HG03565 (cell line): ENCODE measurements at regions not wholly inside any gene's neighbourhood (a gene's known extent, or its start where the extent isn't known, plus 50 kb on each side); places are given as distances from the start of the nearest gene placed in this dataset.
"Not testable (repeated sequence)": the region's sequence is repeated elsewhere in the genome, so short reads cannot be mapped to it uniquely, and the experiment has no call there.

Experiments used
- ATAC-seq: cut with Tn5 transposase; IDR thresholded peaks from one replicate; pipeline ENCODE4 v1.9.1; 2021; ENCODE audit warnings: mild to moderate bottlenecking, moderate library complexity; ENCODE audit not compliant: unreplicated experiment

DNA sequence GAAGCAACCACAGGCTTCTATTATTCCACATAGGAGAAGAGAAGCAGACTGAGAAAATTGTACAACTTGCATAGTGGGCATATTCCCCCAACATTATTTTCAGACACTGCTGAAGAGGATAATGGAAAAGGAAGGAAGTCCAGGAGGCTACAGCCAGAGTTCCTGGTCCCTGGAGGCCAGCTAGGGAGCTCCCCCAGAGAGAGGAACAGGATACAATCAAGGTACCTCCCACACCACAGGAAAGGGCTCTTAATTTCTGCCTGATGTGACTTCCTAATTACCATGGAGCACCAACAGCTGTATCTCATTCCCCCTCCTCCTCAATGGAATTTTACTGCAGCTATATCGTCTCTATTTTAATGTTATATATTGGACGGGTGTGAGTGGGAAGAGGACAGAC lies 594.3 kb upstream of the NRSN1 start:
- ATAC-seq: no peak

DNA sequence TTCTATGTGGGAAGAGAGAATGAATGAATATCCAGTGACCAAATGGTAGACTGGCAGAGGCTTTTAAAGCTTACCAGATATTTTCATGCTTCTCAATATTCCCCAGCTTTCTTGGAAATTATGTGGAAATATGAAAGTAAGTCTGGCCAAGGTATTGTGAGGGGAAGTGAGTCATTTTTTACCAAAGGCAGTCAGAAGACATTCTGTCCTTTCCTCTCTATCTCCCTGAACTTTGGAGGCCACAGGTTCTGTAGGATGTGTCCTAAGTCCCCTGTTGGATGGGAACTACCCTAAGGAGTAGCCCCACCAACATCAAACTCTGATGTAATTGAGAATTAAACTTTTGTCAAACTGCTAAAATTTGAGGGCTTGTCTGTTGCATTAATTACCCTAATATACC lies 593.8 kb upstream of the NRSN1 start:
- no peak for ATAC-seq

- no peak for ATAC-seq
Observed at GRCh38 chr6:23533311-23533710, 592.7 kb upstream of the NRSN1 start.

GRCh38 chr6:23533944-23534343 lies 592.1 kb upstream of the NRSN1 start:
- no peak for ATAC-seq

GRCh38 chr6:23534351-23534750 lies 591.7 kb upstream of the NRSN1 start:
- ATAC-seq: no peak

DNA sequence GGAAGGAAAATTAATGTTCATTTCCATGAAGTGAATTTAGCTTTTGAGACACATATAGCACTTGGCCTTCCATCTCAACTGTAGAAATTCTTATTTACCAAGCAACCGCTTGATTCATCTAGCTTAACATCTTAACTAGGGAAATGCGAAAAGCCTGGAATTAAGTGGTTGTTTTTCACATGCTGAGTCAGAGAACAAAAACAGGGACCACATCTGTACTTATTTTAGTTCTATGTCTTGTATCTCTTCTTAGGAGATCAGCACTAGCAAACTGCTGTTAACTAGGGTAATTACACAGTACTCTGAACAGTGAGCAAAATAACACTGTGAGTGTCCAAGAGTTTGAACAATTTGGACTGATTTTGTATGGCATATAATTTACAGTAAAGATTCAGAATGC lies 590.9 kb upstream of the NRSN1 start:
- no peak for ATAC-seq

DNA sequence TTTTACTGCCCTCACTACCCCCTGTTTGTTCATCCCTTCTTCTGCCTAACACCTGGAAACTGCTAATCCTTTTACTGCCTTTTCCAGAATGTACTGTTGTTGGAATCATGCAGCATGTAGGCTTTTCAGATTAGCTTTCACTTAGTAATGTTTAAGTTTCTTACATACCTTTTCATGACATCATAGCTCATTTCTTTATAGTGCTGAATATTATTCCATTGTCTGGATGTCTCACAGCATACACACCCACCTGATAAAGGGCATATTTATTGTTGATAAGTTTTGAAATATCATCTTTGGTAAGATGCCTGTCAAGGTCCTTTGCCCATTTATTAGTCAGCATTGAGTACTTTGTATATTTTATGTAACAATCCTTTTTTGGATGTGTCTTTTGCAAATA lies 588.2 kb upstream of the NRSN1 start:
- ATAC-seq: no peak

- no peak for ATAC-seq
Observed at GRCh38 chr6:23547851-23548250, 578.2 kb upstream of the NRSN1 start.

- ATAC-seq: not testable (repeated sequence)
Observed at GRCh38 chr6:23554953-23555352, 571.1 kb upstream of the NRSN1 start.

DNA sequence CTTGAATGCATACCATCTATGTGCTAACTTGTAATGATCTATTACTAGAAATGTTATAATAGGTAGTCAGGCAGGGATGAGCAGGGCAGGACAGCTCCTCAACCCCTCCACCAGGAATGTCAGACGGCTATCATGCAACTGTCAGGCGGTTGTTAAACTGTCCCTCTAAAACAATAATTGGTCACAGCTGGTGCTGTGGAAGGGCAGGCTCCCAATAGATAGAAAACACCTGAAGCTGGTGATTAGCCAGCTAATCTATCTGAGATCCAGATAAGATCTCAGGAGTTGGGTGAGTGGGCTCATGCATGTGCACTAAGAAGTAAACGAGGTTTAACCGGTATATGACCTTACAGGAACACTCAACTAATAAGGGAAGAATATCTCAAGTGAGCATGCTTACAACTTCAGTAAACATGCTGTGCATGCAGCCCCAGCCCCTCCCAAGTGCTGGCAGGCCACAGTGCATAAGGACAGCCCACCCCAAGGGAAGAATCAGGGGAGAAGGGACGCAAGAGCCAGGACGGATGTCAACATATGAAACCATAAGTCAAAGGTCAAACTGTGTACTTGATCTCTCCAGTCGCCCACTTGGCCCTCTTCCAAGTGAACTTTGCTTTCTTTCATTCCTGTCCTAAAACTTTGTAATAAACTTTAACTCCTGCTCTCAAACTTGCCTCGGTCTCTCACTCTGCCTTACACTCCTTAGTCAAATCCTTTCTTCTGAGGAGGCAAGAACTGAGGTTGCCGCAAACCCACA lies 566.2 kb upstream of the NRSN1 start:
- ATAC-seq: no peak

DNA sequence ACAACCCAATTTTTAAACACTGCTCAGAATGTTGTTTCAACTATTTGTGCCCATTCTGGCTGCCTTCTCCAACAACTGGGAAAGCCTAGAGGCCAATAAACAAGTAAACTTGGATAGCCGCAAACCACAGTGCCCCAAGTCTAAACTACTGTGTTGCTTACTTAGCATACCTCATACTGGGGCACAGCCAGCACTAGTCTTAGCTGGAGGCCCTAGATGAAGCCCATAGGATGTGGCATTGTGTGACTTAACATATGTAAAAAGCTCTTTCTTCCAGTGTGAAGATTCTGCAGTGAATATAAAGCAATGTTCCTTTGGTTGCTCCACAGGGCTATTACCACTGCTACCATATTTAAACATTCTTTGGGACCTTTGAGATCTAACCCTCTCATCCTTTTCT lies 564.3 kb upstream of the NRSN1 start:
- ATAC-seq: no peak

GRCh38 chr6:23562554-23562953 lies 563.5 kb upstream of the NRSN1 start:
- no peak for ATAC-seq

DNA sequence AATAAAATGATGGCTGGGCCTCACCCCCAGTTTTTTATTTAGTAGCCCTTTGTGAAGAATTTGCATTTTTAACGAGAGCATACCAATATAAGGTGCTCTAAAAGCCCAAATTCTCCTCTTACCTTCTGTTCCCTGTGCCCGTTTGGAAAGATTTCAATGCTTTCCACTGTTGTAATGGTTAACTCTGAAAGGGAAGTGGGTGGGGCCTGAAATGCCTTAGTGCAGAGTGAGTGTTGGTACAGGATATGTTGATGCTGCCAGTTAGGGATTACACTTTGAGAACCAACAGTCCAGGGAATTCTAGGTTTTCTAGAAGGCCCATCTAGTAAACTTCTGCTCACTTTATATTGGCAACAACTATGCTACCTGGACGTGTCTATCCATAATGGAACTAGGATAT lies 562.7 kb upstream of the NRSN1 start:
- ATAC-seq: no peak

DNA sequence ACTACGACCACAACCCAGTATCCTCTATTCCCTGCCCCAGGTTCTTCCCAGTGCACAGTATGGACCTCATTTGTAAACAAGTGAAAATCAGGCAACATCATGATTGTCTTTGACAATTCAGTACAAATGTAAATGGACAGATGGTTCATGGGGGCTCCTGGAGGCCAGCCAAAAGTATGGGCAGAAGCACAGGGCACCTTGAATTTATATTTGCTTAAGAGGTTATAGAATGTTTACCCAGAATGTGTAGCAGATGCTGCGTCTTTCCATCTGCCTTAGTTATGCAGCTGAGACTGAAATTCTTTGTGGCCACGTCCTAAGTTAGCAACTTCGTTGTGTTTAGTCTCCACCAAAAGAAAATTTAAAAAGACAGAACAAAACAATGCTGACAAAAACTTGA lies 559.6 kb upstream of the NRSN1 start:
- no peak for ATAC-seq

DNA sequence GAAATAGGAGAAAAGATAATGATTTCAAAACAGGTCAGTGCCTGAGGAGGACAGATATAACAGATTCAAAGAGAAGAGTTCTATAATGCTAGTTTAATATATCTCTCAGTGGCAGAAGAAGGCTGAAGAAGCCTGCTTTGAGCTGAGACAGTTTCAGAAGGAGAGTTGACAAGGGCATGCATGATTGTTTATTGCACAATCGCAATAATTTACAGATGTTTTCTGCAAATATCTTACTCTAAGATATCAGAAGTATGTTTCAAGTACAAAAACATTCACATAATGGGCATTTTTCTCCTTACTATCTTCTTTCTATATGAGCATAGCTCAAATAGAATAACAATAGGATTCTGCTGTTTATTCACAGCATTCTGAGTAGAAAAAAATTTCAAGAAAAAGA lies 557.7 kb upstream of the NRSN1 start:
- no peak for ATAC-seq

- no peak for ATAC-seq
Observed at GRCh38 chr6:23584134-23584763, 541.8 kb upstream of the NRSN1 start.

DNA sequence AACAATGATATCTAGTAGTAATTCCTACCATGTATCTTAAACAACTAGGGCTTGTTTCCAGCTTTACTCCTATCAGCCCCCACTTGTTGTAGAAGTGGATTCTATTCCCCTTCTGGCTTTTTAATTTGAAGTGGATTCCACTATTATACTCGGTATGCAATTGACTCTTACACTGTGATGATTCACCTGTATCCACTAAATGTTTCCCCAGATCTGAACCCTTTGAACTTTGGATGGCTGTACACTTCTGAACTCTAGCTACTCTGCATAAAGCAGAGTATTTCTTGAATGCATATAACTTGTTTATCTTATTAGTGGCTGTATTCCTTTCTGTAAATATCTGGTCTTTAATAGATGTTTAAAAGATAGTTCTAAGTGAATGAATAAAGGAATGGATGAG lies 538.4 kb upstream of the NRSN1 start:
- no peak for ATAC-seq

DNA sequence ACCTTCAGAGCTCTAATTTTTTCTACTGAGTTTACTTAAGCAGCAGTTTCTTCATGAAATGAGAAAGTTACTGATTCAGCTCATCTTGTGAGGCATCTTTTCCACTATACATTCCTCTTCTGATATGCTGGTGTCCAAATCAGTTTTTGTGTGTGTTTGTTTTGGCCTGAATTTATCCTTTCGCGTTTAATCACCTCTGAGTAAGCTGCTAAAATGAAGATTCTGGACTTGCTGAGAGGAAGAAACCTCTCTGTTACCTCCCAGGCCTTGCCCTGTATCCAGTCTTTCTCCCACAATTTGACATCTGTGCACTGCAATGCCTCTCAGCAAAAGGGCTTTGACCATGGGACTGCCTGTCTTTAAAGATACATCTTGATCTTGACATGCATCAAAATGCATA lies 536.2 kb upstream of the NRSN1 start:
- no peak for ATAC-seq

DNA sequence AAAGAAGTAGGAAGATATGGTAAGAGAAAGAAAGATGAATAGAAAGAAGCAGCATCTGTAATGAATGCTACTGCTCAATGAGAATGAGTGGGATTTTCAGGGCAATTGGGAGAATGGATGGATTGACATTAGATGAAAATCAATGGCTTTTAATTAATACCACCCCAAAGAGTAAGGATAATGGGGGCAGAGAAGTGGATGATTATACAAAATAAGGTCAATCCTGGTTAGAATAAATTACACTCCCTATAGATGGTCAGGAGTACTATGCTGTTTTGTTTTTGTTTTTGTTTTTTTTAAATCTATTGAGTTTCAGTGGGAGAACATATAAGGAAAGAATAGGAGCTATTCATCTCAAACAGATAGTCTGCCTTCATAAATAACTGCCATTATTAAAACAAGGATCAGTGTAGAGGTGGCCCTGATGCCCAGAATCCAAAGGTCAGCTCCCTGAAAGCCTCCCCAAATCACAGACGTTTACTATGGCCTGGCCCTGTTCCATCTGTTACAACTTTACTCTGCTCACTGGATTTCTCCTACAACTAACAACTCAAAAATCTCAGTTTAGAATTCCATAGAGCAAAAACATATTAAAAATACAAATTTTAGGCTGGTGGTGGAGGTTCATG lies 535.4 kb upstream of the NRSN1 start:
- ATAC-seq: no peak

DNA sequence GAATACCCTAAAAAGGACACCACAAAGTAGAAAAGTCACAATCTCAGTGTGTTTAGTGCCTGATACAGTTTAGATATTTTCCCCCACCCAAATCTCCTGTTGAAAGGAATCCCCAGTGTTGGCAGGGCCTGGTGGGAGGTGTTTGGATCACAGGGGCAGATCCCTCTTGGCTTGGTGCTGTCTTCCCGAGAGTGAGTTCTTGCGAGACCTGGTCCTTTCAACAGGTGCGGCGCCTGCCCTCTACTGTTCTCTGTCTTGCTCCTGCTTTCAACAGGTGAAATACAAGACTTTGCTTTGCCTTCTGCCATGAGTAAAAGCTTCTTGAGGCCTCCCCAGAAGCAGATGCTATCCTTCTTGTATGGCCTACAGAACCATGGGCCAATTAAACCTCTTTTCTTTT lies 534.3 kb upstream of the NRSN1 start:
- ATAC-seq: no peak

DNA sequence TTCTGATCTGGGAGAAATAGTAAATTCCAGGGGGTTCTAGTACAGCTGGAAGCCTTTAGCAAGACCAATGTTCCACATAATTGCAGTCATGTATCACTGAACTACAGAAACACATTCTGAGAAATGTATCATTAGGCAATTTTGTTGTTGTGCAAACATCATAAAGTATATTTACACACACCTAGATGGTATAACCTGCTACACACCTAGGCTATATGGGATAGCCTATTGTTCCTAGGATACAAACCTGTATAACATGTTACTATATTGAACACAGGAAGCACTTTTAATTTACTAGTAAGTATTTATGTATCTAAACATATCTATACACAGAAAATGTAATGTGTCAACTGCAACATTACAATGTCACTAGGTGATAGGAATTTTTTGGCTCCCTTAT lies 525.9 kb upstream of the NRSN1 start:
- no peak for ATAC-seq

DNA sequence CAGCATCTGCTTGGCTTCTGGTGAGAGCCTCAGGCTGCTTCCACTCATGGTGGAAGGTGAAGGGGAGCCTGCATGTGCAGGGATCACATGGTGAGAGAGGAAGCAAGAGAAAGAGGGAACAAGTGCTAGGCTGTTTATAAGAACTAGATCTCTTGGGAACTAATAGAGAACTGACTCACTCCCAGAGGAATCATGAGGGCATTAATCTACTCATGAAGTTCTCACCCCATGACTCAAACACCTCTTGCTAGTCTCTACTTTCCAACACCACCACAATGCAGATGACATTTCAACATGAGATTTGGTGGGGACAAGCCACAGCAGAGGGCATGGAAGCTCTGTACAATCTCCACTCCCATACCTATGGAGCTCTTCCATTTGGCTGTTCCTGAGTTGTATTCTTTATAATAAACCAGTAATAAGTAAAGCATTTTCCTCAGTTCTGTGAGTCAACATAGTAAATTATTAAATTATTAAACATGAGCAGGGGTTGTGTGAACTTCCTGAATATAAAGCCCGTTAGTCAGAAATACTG lies 524.1 kb upstream of the NRSN1 start:
- ATAC-seq: no peak
